ENCODE measurements at regions not wholly inside any gene's neighbourhood (a gene's known extent, or its start where the extent isn't known, plus 50 kb on each side); places are given as distances from the start of the nearest gene placed in this dataset.

GRCh38 chrX:13130816-13131215 lies 86.4 kb upstream of the FAM9C start:
- Mint-ChIP-seq H3K27me3 (peaks cover 3% of the 10 kb centered on the region), H3K27ac (no peak overlapping the region), H3K4me3 (no peak overlapping the region), H3K9me3 (no peaks in the 10 kb centered on the region), H3K36me3 (ENCODE audit: low read depth) (no peaks in the 10 kb centered on the region), H3K4me1 (ENCODE audit: low read depth) (peaks cover 12% of the 10 kb centered on the region)
- intact Hi-C loops (cut with micrococcal nuclease) = no loop called here

- Mint-ChIP-seq H3K4me3 (no peak overlapping the region), H3K27ac (no peak overlapping the region), H3K27me3 (peaks cover 3% of the 10 kb centered on the region), H3K9me3 (no peaks in the 10 kb centered on the region), H3K4me1 (ENCODE audit: low read depth) (peaks cover 12% of the 10 kb centered on the region), H3K36me3 (ENCODE audit: low read depth) (no peaks in the 10 kb centered on the region)
- intact Hi-C loops (cut with micrococcal nuclease) = no loop called here
These were observed 83.7 kb upstream of the FAM9C start for GRCh38 chrX:13128104-13128503.

GRCh38 chrX:13126775-13127174 lies 82.4 kb upstream of the FAM9C start:
- H3K9me3 Mint-ChIP-seq = no peaks in the 10 kb centered on the region
- peaks cover 3% of the 10 kb centered on the region for H3K27me3 Mint-ChIP-seq
- no peak overlapping the region for H3K27ac Mint-ChIP-seq
- intact Hi-C loops (cut with micrococcal nuclease) = no loop called here
- peaks cover 11% of the 10 kb centered on the region for H3K4me1 Mint-ChIP-seq (ENCODE audit: low read depth)
- no peaks in the 10 kb centered on the region for H3K36me3 Mint-ChIP-seq (ENCODE audit: low read depth)
- H3K4me3 Mint-ChIP-seq = no peak overlapping the region

- H3K27ac Mint-ChIP-seq = no peak overlapping the region
- no peaks in the 10 kb centered on the region for H3K36me3 Mint-ChIP-seq (ENCODE audit: low read depth)
- H3K4me1 Mint-ChIP-seq (ENCODE audit: low read depth) = peaks cover 7% of the 10 kb centered on the region
- no peak overlapping the region for H3K4me3 Mint-ChIP-seq
- intact Hi-C loops (cut with micrococcal nuclease) = no loop called here
- no peaks in the 10 kb centered on the region for H3K9me3 Mint-ChIP-seq
- no peaks in the 10 kb centered on the region for H3K27me3 Mint-ChIP-seq
These were observed 80.8 kb upstream of the FAM9C start for GRCh38 chrX:13125188-13125587.

- H3K9me3 Mint-ChIP-seq = no peaks in the 10 kb centered on the region
These were observed 79.5 kb upstream of the FAM9C start for GRCh38 chrX:13123857-13124345.

GRCh38 chrX:13123247-13123856 lies 78.9 kb upstream of the FAM9C start:
- no peaks in the 10 kb centered on the region for H3K9me3 Mint-ChIP-seq
- no peak overlapping the region for H3K4me3 Mint-ChIP-seq
- intact Hi-C loops (cut with micrococcal nuclease) = no loop called here
- no peak overlapping the region for H3K27ac Mint-ChIP-seq
- peaks cover 7% of the 10 kb centered on the region for H3K4me1 Mint-ChIP-seq (ENCODE audit: low read depth)
- no peaks in the 10 kb centered on the region for H3K27me3 Mint-ChIP-seq
- H3K36me3 Mint-ChIP-seq (ENCODE audit: low read depth) = no peaks in the 10 kb centered on the region

More at GRCh38 chrX:13123857-13124345, 79.5 kb upstream of the FAM9C start:
- Mint-ChIP-seq H3K27ac (no peak overlapping the region), H3K4me1 (ENCODE audit: low read depth) (peaks cover 7% of the 10 kb centered on the region), H3K4me3 (no peak overlapping the region), H3K27me3 (no peaks in the 10 kb centered on the region), H3K36me3 (ENCODE audit: low read depth) (no peaks in the 10 kb centered on the region)
- intact Hi-C loops (cut with micrococcal nuclease) = no loop called here

- Mint-ChIP-seq H3K9me3 (peaks cover 14% of the 10 kb centered on the region), H3K27ac (no peak overlapping the region), H3K36me3 (ENCODE audit: low read depth) (no peaks in the 10 kb centered on the region), H3K27me3 (no peaks in the 10 kb centered on the region), H3K4me1 (ENCODE audit: low read depth) (no peaks in the 10 kb centered on the region), H3K4me3 (no peak overlapping the region)
- intact Hi-C loops (cut with micrococcal nuclease) = no loop called here
These were observed 76.7 kb upstream of the FAM9C start for GRCh38 chrX:13121020-13121555.

- H3K36me3 Mint-ChIP-seq (ENCODE audit: low read depth) = no peaks in the 10 kb centered on the region
- intact Hi-C loops (cut with micrococcal nuclease) = no loop called here
- H3K9me3 Mint-ChIP-seq = peaks cover 14% of the 10 kb centered on the region
- H3K27ac Mint-ChIP-seq = peak overlapping the region; percentile 27
- H3K27me3 Mint-ChIP-seq = no peaks in the 10 kb centered on the region
- no peak overlapping the region for H3K4me3 Mint-ChIP-seq
- H3K4me1 Mint-ChIP-seq (ENCODE audit: low read depth) = no peaks in the 10 kb centered on the region
These were observed 75.6 kb upstream of the FAM9C start for GRCh38 chrX:13120017-13120416.

GRCh38 chrX:13119386-13119785 lies 75.0 kb upstream of the FAM9C start:
- Mint-ChIP-seq H3K4me1 (ENCODE audit: low read depth) (no peaks in the 10 kb centered on the region), H3K27ac (no peak overlapping the region), H3K9me3 (peaks cover 14% of the 10 kb centered on the region), H3K36me3 (ENCODE audit: low read depth) (no peaks in the 10 kb centered on the region), H3K4me3 (no peak overlapping the region), H3K27me3 (no peaks in the 10 kb centered on the region)
- intact Hi-C loops (cut with micrococcal nuclease) = no loop called here

- Mint-ChIP-seq H3K36me3 (ENCODE audit: low read depth) (no peaks in the 10 kb centered on the region), H3K4me3 (no peak overlapping the region), H3K27me3 (no peaks in the 10 kb centered on the region), H3K27ac (no peak overlapping the region), H3K4me1 (ENCODE audit: low read depth) (peaks cover 5% of the 10 kb centered on the region), H3K9me3 (peaks cover 14% of the 10 kb centered on the region)
- intact Hi-C loops (cut with micrococcal nuclease) = no loop called here
These were observed 70.9 kb upstream of the FAM9C start for GRCh38 chrX:13115146-13115855.

- Mint-ChIP-seq H3K4me1 (ENCODE audit: low read depth) (peaks cover 5% of the 10 kb centered on the region), H3K4me3 (no peak overlapping the region), H3K36me3 (ENCODE audit: low read depth) (no peaks in the 10 kb centered on the region), H3K9me3 (peaks cover 12% of the 10 kb centered on the region), H3K27me3 (no peaks in the 10 kb centered on the region), H3K27ac (no peak overlapping the region)
- intact Hi-C loops (cut with micrococcal nuclease) = no loop called here
These were observed 68.1 kb upstream of the FAM9C start for GRCh38 chrX:13112499-13112898.

GRCh38 chrX:13110433-13111324 lies 66.3 kb upstream of the FAM9C start:
- no peaks in the 10 kb centered on the region for H3K9me3 Mint-ChIP-seq
- no peak overlapping the region for H3K4me3 Mint-ChIP-seq
- peaks cover 5% of the 10 kb centered on the region for H3K4me1 Mint-ChIP-seq (ENCODE audit: low read depth)
- intact Hi-C loops (cut with micrococcal nuclease) = no loop called here
- no peak overlapping the region for H3K27ac Mint-ChIP-seq
- H3K27me3 Mint-ChIP-seq = no peaks in the 10 kb centered on the region
- H3K36me3 Mint-ChIP-seq (ENCODE audit: low read depth) = no peaks in the 10 kb centered on the region

GRCh38 chrX:13109817-13110216 lies 65.4 kb upstream of the FAM9C start:
- Mint-ChIP-seq H3K36me3 (ENCODE audit: low read depth) (no peaks in the 10 kb centered on the region), H3K27me3 (no peaks in the 10 kb centered on the region), H3K9me3 (no peaks in the 10 kb centered on the region), H3K27ac (no peak overlapping the region), H3K4me3 (no peak overlapping the region), H3K4me1 (ENCODE audit: low read depth) (peaks cover 5% of the 10 kb centered on the region)
- intact Hi-C loops (cut with micrococcal nuclease) = no loop called here

GRCh38 chrX:13103914-13104274 lies 59.5 kb upstream of the FAM9C start:
- intact Hi-C loops (cut with micrococcal nuclease) = no loop called here
- Mint-ChIP-seq H3K27ac (no peak overlapping the region), H3K9me3 (no peaks in the 10 kb centered on the region), H3K4me3 (no peak overlapping the region), H3K4me1 (ENCODE audit: low read depth) (peaks cover 34% of the 10 kb centered on the region), H3K27me3 (no peaks in the 10 kb centered on the region), H3K36me3 (ENCODE audit: low read depth) (no peaks in the 10 kb centered on the region)

Data from dendritic cell treated with granulocyte-macrophage colony-stimulating factor and Interleukin-4, amounts not matched to agents 40 ng/mL and 50 ng/mL, for 4 days (primary cell).